WI38 (cell line): ENCODE measurements at regions not wholly inside any gene's neighbourhood (a gene's known extent, or its start where the extent isn't known, plus 50 kb on each side); places are given as distances from the start of the nearest gene placed in this dataset.

Source experiments
- H3K4me3 ChIP-seq: 2 replicates; pipeline ENCODE4 v1.5.1; 2011; ENCODE audit warnings: low read depth, mild to moderate bottlenecking, control low read depth, low read length
- CTCF ChIP-seq: IDR thresholded peaks from 2 replicates; pipeline ENCODE4 v1.5.1; 2012; ENCODE audit warnings: low read depth, mild to moderate bottlenecking, control low read depth, low read length

- no peak for TF ChIP-seq CTCF
- no peak overlapping the region for H3K4me3 ChIP-seq
Measured at GRCh38 chr3:67196677-67197076, 198.6 kb downstream of the KBTBD8 start.

GRCh38 chr3:67198374-67198773 is 200.3 kb downstream of the KBTBD8 start:
- H3K4me3 ChIP-seq, result no peak overlapping the region
- TF ChIP-seq CTCF, result no peak

GRCh38 chr3:67200618-67201017 is 202.5 kb downstream of the KBTBD8 start:
- no peak overlapping the region for H3K4me3 ChIP-seq
- TF ChIP-seq CTCF, result no peak

GRCh38 chr3:67201026-67201425 is 202.9 kb downstream of the KBTBD8 start:
- no peak overlapping the region for H3K4me3 ChIP-seq
- TF ChIP-seq CTCF, result no peak

GRCh38 chr3:67202053-67202452 is 203.9 kb downstream of the KBTBD8 start:
- no peak for TF ChIP-seq CTCF
- H3K4me3 ChIP-seq, result no peak overlapping the region

- TF ChIP-seq CTCF, result no peak
- no peak overlapping the region for H3K4me3 ChIP-seq
Measured at GRCh38 chr3:67204951-67205350, 206.8 kb downstream of the KBTBD8 start.

GRCh38 chr3:67215690-67216089 is 217.6 kb downstream of the KBTBD8 start:
- TF ChIP-seq CTCF, result no peak
- H3K4me3 ChIP-seq, result no peak overlapping the region

GRCh38 chr3:67227030-67227429 is 228.9 kb downstream of the KBTBD8 start:
- H3K4me3 ChIP-seq, result no peak overlapping the region
- TF ChIP-seq CTCF, result no peak
